Right ventricle myocardium inferior (tissue), 1 donor: ENCODE measurements at regions not wholly inside any gene's neighbourhood (a gene's known extent, or its start where the extent isn't known, plus 50 kb on each side); places are given as distances from the start of the nearest gene placed in this dataset.

Source experiments
- ATAC-seq: fragments of 200-7000 bp; cut with Tn5 transposase; one replicate; pipeline ENCODE4 v1.9.1; 2020; ENCODE audit warnings: mild to moderate bottlenecking, moderate library complexity
- DNase-seq: peaks from one replicate; pipeline ENCODE4 v3.0.0; 2021; ENCODE audit errors: missing footprints
- intact Hi-C: fragments of 100-400 bp; cut with DNase I; formaldehyde crosslinking; loops from one replicate; pipeline ENCODE4 v1.11.0; 2022
- donor health status: DM: no; HTN: yes; CAD: no; lungs with severe emphysema.

DNA sequence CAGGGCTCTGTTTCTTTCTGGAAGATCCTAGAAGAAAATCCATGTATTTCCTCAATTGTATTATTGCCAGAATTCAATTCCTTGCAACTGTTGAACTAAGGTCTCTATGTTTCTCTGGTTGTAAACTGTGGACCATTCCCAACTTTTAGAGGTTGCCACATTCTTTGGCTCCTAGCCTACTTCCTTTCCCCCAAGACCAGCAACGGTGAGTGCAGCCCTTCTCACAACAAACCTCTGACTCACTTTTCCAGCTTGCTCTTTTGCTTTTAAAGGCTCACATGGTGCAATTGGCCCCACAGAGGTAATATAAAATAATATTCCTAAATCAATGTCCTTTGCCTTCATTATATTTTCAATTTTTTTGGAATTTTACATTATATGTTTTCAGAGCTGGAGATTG lies 371.3 kb downstream of the SLITRK5 start:
- intact Hi-C loops = no loop called here
- DNase-seq (no peak), ATAC-seq (no peak)

DNA sequence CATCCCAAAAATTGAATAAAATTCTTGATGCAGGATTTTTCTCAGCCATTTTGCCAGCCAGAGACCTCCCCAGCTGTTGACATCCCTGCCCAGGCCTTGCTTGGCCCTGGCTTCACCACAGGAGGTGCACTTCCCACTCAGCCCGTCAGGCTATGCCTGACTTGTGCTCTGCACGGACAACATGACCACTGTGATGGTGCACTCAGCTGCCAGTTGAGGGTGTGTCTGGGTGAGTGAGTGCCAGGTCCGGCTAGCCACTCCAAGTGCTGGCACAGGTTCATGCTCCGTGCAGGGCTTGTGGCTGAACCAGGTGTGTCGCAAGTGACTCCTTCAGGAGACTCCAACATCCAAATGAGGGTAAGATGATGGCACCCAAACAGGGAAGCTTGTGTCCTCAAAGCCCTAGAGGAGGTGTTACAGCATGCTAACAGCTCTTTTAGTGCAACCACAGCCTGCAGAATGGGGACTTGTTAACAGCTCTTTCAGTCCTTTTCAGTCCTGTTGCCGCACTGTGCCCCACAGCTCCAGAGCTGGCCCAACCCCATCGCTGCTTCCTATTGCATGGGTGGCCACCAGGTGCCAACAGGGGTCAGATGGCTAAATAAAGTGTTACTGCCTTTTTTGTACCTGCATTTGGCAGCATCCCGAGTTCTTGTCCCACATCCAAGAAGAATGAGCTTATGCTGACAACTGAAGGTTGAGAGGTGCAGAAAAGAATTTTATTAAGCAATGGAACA lies 380.7 kb downstream of the SLITRK5 start:
- intact Hi-C loops = no loop called here
- ATAC-seq (no peak), DNase-seq (peak; percentile 62)

DNA sequence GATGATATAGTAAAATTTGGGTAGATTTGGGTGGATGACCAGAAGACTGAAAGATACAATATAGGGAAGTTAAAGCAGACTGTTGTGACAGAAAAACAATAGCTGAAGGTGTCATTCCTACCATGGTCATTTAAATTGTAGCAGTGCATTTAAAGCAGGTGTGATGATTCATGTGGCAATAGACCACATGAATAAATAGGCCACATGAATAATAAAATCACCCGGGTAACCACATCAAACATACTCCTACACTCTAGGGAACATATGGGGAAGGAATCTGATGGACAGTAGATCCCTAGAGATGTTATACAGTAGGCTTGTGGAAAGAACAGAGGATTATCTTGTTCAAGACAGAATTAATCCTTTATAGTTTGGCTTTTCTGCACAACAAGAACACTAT lies 392.6 kb downstream of the SLITRK5 start:
- ATAC-seq = no peak
- DNase-seq = no peak
- intact Hi-C loops = no loop called here

DNA sequence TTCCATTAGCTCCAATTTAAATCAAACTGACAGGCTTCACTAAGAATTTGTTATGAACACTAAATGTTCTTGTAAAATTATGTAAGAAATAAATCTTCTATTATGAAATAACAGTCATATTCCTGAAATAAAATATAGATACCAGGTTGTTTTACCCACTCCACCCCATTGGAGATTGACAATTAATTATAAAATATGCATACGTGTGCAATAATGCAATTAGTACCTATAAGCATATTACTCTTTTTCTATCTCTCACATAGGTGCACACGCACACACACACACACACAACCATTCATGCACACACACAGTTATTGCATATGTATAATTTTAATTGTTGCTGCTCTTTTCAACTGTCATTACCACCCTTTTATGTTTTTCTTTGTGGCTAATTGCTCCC lies 395.7 kb downstream of the SLITRK5 start:
- DNase-seq = no peak
- intact Hi-C loops = no loop called here
- no peak for ATAC-seq

DNA sequence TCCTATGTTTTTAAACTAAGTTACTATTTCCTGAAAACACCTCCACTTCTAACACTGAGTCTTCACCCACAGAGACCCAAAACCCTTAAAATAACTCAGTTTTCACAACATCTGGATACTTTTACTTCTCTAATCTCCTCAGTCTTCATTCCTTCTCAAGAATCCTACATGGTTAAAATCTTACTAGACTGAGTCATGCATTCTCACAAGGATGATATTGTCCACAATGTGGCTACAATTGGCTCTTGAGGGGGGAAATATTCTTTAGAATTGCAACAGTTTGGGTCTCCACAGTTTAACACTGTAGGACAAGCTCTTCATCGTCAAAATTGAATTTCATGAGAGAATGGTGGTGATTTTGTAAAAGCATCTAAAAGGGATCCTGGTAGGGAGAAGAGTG lies 397.1 kb downstream of the SLITRK5 start:
- ATAC-seq (no peak), DNase-seq (no peak)
- intact Hi-C loops = no loop called here

DNA sequence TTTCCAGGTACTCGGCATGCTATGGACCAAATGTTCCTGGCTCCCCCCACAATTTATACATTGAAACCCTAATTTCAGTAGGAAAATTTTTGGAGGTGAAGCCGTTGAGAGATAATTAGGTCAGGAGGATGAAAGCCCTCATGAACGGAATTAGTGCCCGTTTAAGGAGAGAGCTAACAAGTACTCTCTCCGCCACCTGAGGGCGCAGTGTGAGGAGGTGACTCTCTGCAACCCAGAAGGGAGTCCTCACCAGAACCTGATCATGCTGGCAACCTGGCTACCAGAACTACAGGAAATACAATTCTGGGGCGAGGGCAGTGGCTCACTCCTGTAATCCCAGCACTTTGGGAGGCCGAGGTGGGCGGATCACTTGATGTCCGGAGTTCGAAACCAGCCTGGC lies 397.8 kb downstream of the SLITRK5 start:
- ATAC-seq = no peak
- intact Hi-C loops = no loop called here
- no peak for DNase-seq

DNA sequence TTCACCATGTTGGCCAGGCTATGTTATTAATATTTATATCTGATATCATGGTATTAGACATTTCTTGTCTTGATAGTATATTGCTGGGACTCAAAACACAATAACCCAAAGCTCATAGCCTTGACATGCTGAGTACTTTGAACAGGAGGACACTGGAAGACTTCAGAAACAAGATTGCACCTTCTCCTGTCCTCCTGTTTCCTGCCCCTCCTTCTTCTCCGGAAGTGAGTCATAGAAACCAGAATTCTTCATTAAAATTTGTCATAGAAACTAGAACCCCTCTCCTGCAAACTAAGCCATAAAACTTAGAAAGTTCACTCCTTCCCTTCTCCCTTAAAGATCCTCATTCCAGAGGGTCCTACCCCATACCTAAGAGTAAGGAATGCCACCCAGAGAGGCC lies 400.2 kb downstream of the SLITRK5 start:
- DNase-seq (no peak), ATAC-seq (no peak)
- intact Hi-C loops = no loop called here

DNA sequence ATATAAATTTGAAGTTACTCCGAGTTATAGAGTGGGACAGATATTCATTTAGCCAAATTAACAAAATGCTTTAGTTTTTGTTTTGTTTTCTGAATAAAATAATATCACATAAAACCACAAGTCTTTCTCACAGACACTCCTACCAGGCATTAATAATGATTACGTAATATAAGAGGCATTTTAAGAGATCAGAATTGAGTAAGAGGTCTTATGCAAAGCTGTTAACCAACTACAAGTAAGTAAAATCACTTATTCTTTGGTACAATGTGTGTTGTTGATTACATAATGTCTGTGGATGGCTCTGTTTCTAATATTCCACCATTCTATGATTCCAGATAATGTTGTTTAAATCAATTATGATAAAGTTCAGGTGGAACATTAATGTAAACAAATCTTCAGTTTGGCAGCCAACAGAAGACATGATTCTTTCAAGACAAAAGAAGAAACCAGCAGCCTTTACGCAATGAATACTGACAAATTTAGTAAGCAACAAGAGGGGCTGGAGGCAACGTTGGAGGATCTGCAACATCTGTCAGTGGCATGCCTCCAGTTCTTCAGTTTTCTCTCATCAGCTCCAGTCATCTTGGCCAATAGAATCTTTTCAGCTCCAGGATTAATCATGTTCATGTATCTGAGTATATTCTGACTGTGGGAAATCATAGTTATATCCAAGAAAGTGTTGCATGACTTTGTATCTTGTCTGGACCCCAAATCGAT lies 403.8 kb downstream of the SLITRK5 start:
- DNase-seq (no peak), ATAC-seq (no peak)
- intact Hi-C loops = no loop called here

DNA sequence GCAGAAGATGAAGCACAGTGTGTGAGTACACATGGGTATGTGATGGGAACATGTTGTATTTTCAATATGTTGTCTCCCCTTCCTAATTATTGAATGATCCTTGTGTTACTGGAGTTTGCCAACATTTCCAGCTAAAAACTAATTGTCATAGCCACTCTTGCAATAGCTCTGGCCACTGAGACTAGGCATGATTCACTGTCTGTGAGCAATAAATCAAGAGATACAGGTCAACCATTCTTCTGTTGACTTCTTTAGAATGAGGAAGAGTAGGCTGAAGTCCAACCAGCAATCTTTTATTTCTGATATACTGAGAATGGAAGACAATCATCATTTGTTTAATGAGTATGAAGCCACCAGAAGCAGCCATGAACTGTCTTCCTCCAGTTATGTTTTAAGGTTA lies 413.9 kb downstream of the SLITRK5 start:
- intact Hi-C loops = no loop called here
- DNase-seq = no peak
- ATAC-seq = no peak

DNA sequence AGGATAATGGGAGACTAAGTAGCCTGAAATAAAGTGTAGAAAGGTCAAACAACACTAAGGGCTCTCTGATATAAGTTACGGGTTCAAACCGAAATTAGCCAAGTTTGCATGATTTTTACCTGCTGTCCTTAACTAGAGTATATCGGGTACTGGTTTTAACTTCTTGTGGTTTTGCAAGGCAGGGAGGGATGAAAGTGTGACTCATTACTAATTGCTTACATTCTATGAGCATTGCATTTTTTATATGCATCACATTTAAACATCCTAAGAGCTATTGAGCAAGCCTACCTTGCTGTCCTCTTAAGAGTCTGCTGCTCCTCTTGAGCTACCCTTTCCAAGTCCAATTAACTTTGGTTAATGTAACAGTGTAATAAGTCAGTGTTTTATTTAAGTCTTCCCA lies 415.4 kb downstream of the SLITRK5 start:
- intact Hi-C loops = no loop called here
- DNase-seq (no peak), ATAC-seq (no peak)

DNA sequence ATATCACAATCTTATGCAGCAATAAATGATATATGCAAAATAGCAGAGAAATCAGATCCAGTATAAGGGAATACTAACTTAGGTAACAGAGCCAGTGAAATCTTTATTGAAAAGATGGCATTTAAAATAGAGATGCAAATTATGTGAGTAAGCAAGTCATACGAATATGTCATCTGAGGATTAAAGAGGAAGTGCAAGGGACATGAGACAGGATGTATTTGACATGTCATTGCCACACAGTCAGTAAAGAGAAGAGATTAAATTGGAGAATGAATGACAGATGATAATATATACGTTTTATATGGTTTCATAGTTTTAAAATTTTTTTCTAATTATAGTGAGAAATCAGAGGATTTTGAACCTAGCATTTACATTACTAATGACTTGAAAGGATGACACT lies 426.4 kb downstream of the SLITRK5 start:
- no peak for DNase-seq
- intact Hi-C loops = no loop called here
- ATAC-seq = no peak

DNA sequence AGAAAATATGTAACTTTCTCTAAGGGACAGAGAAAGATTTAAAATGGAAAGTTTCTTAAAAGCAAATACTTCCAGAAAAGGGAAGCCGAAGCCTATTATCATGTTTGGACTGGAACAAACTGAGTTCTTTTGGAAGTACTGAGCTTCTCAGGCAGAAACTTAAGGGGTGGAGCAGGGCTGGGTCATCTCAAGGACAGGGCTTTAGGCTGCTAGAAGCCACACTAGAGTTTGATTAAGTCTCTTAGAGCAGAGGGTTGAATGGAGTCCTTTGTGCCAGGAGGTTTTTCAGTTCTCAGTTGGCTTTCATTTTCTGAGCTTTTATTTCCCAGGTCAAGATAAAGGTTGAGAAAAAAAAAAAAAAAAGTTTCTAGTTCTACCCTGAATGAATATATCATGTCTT lies 432.7 kb downstream of the SLITRK5 start:
- ATAC-seq = no peak
- DNase-seq = no peak
- intact Hi-C loops = no loop called here

DNA sequence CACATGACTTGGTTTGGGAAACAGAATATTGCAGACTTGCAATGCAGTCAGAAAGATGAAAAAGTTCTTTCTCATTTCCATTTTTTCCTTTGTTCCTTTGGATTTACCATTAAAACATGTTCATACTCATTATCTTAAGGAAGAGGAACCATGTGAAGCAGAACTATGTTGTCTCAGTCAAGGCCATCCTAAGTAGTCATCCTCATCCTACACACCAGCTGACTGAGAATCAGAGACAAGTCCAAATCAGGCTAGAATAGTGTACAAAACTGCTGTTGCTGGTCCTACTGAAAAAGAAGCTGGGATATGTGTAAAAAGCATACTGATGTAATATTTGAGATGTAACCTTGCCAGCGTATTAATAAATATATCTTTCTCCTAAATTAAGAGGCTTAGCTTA lies 433.4 kb downstream of the SLITRK5 start:
- DNase-seq (no peak), ATAC-seq (no peak)
- intact Hi-C loops = no loop called here

DNA sequence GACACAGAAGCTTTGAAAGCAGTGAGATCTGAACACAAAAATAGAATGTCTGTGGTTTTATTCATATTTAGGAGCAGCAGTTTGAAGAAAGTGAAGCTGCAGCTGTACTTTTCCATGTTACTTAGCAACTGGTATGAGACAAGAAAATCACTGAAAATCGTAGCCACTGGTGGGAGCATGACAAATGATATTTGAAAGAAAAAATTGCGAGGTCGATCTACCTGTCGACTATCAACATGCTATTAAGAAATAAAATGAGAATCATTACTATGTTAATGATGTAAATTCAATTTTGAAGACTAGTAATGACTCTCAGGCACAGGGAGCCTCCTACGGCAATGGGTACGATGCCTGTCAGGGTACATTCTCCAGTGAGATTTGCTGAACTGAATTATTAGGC lies 436.4 kb downstream of the SLITRK5 start:
- DNase-seq (no peak), ATAC-seq (no peak)
- intact Hi-C loops = no loop called here

DNA sequence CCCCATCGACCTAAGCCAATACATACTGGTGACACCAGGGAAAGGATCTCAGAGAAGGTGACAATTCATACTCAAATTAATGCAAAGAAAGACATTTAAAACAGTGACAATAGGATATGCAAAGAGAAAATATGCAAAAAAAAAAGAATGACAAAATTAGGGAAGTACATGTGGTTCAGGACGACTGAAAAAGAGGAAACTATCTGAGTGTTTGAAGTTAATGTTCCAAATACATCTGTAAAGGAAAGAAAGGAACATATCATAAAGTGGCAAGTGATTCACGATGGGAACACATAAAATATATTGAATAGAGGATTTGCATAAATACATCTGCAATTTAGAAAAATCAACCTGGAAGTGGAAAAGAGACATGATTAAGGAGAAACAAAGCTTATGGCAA lies 441.4 kb downstream of the SLITRK5 start:
- DNase-seq = no peak
- ATAC-seq = no peak
- intact Hi-C loops = no loop called here

DNA sequence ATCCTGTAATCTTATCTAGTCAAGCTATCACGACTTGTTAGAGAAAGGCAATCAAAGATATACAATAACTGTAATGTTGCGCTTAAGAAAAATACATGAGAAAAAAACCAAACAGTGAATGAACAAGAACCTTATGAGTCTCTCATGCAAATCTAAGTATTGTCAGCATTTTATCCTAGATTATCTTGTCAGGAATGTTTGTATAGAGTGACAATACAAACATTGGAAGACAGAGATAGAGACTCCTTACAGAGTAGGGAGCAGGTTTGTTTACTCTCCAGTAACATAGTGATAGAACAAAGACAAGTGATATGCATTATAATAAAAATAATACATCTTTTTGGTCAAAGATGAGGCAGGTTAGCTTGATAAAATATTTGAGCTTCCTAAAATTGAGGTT lies 444.8 kb downstream of the SLITRK5 start:
- ATAC-seq (no peak), DNase-seq (no peak)
- intact Hi-C loops = no loop called here

DNA sequence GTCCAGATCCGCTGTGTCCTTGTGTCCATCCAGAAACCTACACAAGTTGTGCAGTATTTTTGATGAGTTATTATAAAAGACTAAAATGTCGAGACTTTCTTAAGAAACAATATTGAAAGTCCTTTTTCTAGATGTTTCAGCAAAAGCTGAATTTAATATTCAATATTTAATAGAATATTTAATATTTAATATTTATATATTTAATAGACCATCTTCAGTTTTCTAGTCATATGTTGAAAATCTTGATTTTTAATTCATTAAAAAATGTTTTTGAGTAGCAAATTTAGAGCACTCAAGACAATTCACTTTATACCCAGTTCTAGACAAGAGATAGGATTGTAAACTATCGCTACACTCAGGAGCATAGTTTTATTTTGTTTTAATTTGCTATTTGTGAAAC lies 447.8 kb downstream of the SLITRK5 start:
- no peak for DNase-seq
- ATAC-seq = no peak
- intact Hi-C loops = no loop called here

DNA sequence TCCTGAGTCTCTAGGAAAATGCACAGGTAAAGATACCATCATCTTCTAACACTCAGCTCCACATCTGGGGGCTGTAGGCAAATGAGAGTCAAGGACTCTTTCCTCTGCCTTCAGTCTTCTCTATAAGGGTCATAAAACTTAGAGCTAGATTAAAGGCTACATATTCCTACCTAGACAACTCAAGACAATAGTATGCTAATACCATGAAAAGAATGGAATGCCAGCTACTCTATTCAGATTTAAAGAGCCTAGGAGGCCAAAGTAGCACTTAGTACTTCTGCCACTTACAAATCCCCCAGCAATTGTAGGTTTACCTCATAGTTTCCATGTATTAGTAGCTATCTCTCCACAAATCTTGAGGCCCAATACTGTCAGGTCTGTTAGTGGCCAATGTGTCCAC lies 453.0 kb downstream of the SLITRK5 start:
- DNase-seq = no peak
- intact Hi-C loops = no loop called here
- ATAC-seq = no peak

DNA sequence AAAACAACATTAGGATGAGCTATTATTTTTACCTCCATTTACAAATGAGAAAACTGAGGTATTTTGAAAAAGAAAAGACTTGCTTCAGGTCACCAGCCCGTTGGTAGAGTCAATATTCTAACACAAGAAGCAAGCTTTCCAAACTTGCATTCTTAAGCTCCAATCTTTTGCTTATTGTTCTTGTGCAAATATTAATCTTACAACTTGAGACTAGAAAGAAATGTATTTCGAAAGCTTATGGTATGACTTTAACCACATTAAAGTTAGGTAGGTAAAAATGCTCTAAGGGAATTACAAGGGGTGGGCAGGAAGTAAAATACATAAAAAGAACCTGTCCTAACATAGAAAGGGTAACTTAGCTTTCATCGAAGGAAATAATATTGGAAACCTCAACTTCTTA lies 453.9 kb downstream of the SLITRK5 start:
- intact Hi-C loops = no loop called here
- DNase-seq (no peak), ATAC-seq (no peak)

DNA sequence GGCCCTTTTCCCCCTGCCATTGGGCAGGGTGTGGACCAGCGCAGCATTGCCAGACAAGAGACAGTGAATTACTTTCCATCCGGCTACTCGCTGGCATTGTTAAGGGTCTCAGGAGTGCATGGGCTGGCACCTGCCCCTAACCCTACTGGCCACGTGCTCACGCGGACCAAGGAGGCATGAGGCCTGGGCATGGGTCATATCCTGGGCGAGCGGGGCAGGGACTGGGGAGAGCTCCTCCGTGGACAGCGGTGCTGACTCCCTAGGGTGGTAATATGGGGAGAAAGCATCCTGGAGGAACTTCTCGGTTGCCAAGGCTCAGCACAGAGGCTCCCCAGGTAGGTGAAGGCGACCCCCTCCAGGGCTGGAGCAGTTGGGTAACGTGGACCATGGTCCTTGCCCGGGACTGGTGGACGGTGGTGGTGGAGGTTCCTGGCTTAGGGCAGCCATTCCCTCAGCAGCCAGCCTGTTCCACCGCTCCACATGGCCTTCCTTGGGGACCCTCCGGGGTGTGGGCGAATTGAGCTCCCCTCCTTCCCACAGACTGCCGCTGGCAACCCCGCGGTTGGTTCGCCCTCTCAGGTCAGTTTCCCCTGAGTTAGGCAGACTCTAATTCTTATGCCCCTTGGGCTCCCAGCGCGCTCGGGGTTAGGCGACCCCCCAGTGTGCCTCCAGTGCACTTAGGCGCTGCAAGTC lies 465.1 kb downstream of the SLITRK5 start:
- ATAC-seq (no peak), DNase-seq (no peak)
- intact Hi-C loops = no loop called here
